Cardiac fibroblast (primary cell): ENCODE measurements at regions not wholly inside any gene's neighbourhood (a gene's known extent, or its start where the extent isn't known, plus 50 kb on each side); places are given as distances from the start of the nearest gene placed in this dataset.

Experiments
- DNase-seq, 2 donors: peaks; one replicate each; pipeline versions ENCODE4 v3.0.0 to v3.0.0-alpha.2; 2010; ENCODE audit warnings: low read depth in 2 of 2
- H3K4me3 ChIP-seq, 2 donors: replicated peaks in 1 of 2; 1 replicate in 1 of 2; 2 replicates in 1 of 2; pipeline ENCODE4 v1.5.1; 2011; ENCODE audit warnings: low read depth in 2 of 2, low read length in 2 of 2, mild to moderate bottlenecking in 2 of 2, moderate library complexity in 1 of 2
- CTCF ChIP-seq: IDR thresholded peaks from one replicate; pipeline ENCODE4 v1.5.1; 2011; ENCODE audit warnings: low read depth, mild to moderate bottlenecking, low read length, inconsistent platforms

- H3K4me3 ChIP-seq = no peak overlapping the region
- DNase-seq = no peak
- TF ChIP-seq CTCF = no peak
Measured at GRCh38 chr6:66355471-66355870, 648.4 kb upstream of the EYS start.

DNA sequence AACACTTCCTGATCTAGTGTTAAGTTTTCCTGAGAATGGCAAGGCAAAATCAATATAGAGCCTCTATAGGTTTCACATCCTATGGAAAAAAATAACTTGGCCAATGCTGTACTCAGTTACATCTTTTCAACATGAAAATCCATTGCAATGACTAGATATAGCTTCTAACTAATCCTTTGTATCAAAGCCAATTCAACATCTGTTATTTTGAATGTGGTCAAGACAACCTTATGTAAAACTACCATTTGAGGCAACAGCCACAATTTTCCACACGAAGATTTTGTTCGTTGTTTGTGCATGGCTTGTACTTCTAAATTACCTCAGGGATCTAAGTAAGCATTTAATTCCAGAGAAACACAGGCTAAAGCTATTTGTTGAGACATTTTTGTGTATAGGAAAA lies 637.8 kb upstream of the EYS start:
- DNase-seq = no peak
- TF ChIP-seq CTCF = no peak
- no peak overlapping the region for H3K4me3 ChIP-seq

GRCh38 chr6:66340736-66341135 lies 633.7 kb upstream of the EYS start:
- H3K4me3 ChIP-seq = no peak overlapping the region
- TF ChIP-seq CTCF = no peak
- DNase-seq = no peak

- TF ChIP-seq CTCF = no peak
- no peak for DNase-seq
- H3K4me3 ChIP-seq = no peak overlapping the region
Measured at GRCh38 chr6:66336176-66336575, 629.1 kb upstream of the EYS start.

GRCh38 chr6:66328200-66328599 lies 621.2 kb upstream of the EYS start:
- no peak for DNase-seq
- H3K4me3 ChIP-seq = no peak overlapping the region
- TF ChIP-seq CTCF = no peak

- no peak for TF ChIP-seq CTCF
- no peak overlapping the region for H3K4me3 ChIP-seq
- DNase-seq = no peak
Measured at GRCh38 chr6:66326228-66326627, 619.2 kb upstream of the EYS start.

DNA sequence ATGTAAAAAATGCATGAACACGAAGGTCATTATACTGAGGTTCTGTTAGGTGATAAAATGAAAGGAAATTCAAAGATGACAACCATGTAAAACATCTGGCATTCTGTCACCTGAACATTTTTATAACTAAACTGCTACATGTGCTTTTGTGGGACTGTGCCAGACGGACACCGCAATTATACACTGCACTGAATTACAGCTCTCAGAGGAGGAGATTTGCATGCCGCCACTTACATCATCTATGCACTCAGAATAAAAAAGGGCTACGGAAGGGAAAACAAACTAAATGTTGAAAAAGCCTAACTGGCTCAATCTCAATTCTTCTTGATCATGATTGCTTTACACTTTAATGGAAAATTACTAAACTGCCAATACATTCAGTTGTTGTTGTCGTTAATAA lies 614.0 kb upstream of the EYS start:
- DNase-seq = no peak
- TF ChIP-seq CTCF = no peak
- H3K4me3 ChIP-seq = no peak overlapping the region
